Brain microvascular endothelial cell (primary cell): ENCODE measurements at regions not wholly inside any gene's neighbourhood (a gene's known extent, or its start where the extent isn't known, plus 50 kb on each side); places are given as distances from the start of the nearest gene placed in this dataset.

ENCODE experiments used
- DNase-seq: peaks from one replicate; pipeline ENCODE4 v3.0.0-alpha.2; 2020
- H3K27ac ChIP-seq: fragments of 250-450 bp; sonication (Bioruptor Pico); 2 replicates; pipeline ENCODE4 v1.5.1; 2020; ENCODE audit warnings: mild to moderate bottlenecking, moderate library complexity
- H3K27me3 ChIP-seq: fragments of 250-450 bp; sonication (Bioruptor Pico); replicated peaks from 2 replicates; pipeline ENCODE4 v1.5.1; 2020; ENCODE audit warnings: mild to moderate bottlenecking
- H3K36me3 ChIP-seq: fragments of 250-450 bp; sonication (Bioruptor Pico); replicated peaks from 2 replicates; pipeline ENCODE4 v1.5.1; 2020; ENCODE audit warnings: mild to moderate bottlenecking
- H3K4me3 ChIP-seq: 2 replicates; pipeline ENCODE4 v1.5.1; 2011; ENCODE audit warnings: low read depth, mild to moderate bottlenecking, control low read depth, low read length, moderate library complexity
- CTCF ChIP-seq: IDR thresholded peaks from 2 replicates; pipeline ENCODE4 v1.5.1; 2011; ENCODE audit warnings: low read depth, mild to moderate bottlenecking, moderate library complexity, low read length, control low read depth, inconsistent platforms; ENCODE audit errors: missing control alignments
- in situ Hi-C: cut with HindIII; loops from 2 replicates; pipeline ENCODE4 v1.10.0; 2017; ENCODE audit warnings: low sequenced_read_pairs, low pct_ligation_motif_present

- Histone ChIP-seq H3K4me3 (no peak overlapping the region), H3K27ac (no peak overlapping the region), H3K27me3 (no peaks in the 10 kb centered on the region), H3K36me3 (no peaks in the 10 kb centered on the region)
- TF ChIP-seq CTCF: no peak
- in situ Hi-C loops: no loop called here
- DNase-seq: peak; percentile 7
These were observed 1109.8 kb upstream of the B3GALT2 start for GRCh38 chr1:194296201-194296600.

GRCh38 chr1:194295685-194296084, 1109.3 kb upstream of the B3GALT2 start:
- in situ Hi-C loops: no loop called here
- peak; percentile 40 for DNase-seq
- no peaks in the 10 kb centered on the region for H3K27me3 ChIP-seq
- TF ChIP-seq CTCF: peak; percentile 72
- H3K27ac ChIP-seq: no peak overlapping the region
- H3K4me3 ChIP-seq: no peak overlapping the region
- no peaks in the 10 kb centered on the region for H3K36me3 ChIP-seq

GRCh38 chr1:194293851-194294405, 1107.5 kb upstream of the B3GALT2 start:
- H3K27ac ChIP-seq: no peak overlapping the region
- in situ Hi-C loops: no loop called here
- no peaks in the 10 kb centered on the region for H3K36me3 ChIP-seq
- no peak for TF ChIP-seq CTCF
- no peak for DNase-seq
- H3K4me3 ChIP-seq: no peak overlapping the region
- H3K27me3 ChIP-seq: no peaks in the 10 kb centered on the region

DNA sequence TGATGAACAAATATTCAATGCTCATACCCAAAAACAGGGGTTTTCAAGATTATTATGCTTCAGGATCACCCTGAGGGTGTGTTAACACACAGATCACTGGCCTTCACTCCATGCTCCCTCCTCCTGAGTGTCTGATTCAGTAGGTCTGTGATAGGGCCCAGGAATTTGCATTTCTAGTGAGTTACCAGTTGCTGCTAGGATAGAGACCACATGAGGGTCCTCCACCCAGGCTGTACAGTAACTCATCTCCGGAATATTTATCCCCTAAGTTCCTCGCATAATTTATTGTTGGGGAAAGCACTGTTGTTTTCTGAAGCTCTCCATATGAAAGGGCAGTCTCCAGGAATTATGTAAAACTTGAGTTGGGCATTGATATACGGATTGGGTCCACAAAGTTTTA, 1106.6 kb upstream of the B3GALT2 start:
- no peak overlapping the region for H3K4me3 ChIP-seq
- H3K27me3 ChIP-seq: no peaks in the 10 kb centered on the region
- no peak overlapping the region for H3K27ac ChIP-seq
- no peak for TF ChIP-seq CTCF
- H3K36me3 ChIP-seq: no peaks in the 10 kb centered on the region
- no peak for DNase-seq
- in situ Hi-C loops: no loop called here

GRCh38 chr1:194289569-194290266, 1103.3 kb upstream of the B3GALT2 start:
- in situ Hi-C loops: no loop called here
- H3K27ac ChIP-seq: no peak overlapping the region
- no peaks in the 10 kb centered on the region for H3K27me3 ChIP-seq
- H3K36me3 ChIP-seq: no peaks in the 10 kb centered on the region
- H3K4me3 ChIP-seq: no peak overlapping the region
- TF ChIP-seq CTCF: no peak
- DNase-seq: no peak

DNA sequence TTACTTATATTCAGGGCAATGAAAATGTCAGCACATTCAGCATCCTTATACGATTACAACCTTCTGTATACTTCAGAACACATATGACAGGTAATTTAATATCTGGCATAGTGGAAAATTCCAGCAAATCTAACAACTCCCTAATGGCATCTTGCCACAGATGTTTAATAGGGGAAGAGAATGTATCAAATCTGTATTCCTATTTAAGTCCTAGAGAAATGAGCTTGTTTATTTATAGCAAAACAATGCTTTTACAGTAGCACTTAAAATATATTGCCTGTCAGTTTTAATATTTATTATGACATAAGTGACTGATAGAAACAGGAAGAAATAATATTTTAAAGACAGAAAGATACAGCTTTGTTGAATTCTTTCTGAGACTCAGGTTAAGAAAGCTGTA, 1101.8 kb upstream of the B3GALT2 start:
- no peak for DNase-seq
- in situ Hi-C loops: no loop called here
- Histone ChIP-seq H3K36me3 (no peaks in the 10 kb centered on the region), H3K27me3 (no peaks in the 10 kb centered on the region), H3K4me3 (no peak overlapping the region), H3K27ac (no peak overlapping the region)
- TF ChIP-seq CTCF: no peak
